ENCODE measurements at regions not wholly inside any gene's neighbourhood (a gene's known extent, or its start where the extent isn't known, plus 50 kb on each side); places are given as distances from the start of the nearest gene placed in this dataset.

- TF ChIP-seq SIN3A (IDR thresholded peaks at IDR 0.05; ENCODE audit: borderline replicate concordance, insufficient read depth, low read length) = no peak
- TF ChIP-seq POLR2AphosphoS5 (IDR thresholded peaks at IDR 0.05; ENCODE audit: low read depth, low read length) = no peak
These were observed 86.4 kb upstream of the RGPD4 start for GRCh38 chr2:107740300-107740699.

GRCh38 chr2:107742460-107743027 lies 84.1 kb upstream of the RGPD4 start:
- TF ChIP-seq FOXP2 (optimal IDR thresholded peaks at IDR 0.05; ENCODE audit: borderline replicate concordance, extremely low read depth, extremely low read length, insufficient read depth) (no peak), POLR2AphosphoS5 (IDR thresholded peaks at IDR 0.05; ENCODE audit: low read depth, low read length) (no peak), REST (IDR thresholded peaks at IDR 0.05; ENCODE audit: insufficient read depth in 1 of 2, low read depth in 2 of 2, low read length in 2 of 2) (no peak), TAF1 (IDR thresholded peaks at IDR 0.05; ENCODE audit: borderline replicate concordance, insufficient read depth, low read length) (no peak), SIN3A (IDR thresholded peaks at IDR 0.05; ENCODE audit: borderline replicate concordance, insufficient read depth, low read length) (no peak)

GRCh38 chr2:107743274-107743673 lies 83.4 kb upstream of the RGPD4 start:
- no peak for TF ChIP-seq REST (IDR thresholded peaks at IDR 0.05; ENCODE audit: insufficient read depth in 1 of 2, low read depth in 2 of 2, low read length in 2 of 2)
- TF ChIP-seq TAF1 (IDR thresholded peaks at IDR 0.05; ENCODE audit: borderline replicate concordance, insufficient read depth, low read length) = no peak
- no peak for TF ChIP-seq FOXP2 (optimal IDR thresholded peaks at IDR 0.05; ENCODE audit: borderline replicate concordance, extremely low read depth, extremely low read length, insufficient read depth)
- TF ChIP-seq SIN3A (IDR thresholded peaks at IDR 0.05; ENCODE audit: borderline replicate concordance, insufficient read depth, low read length) = no peak
- no peak for TF ChIP-seq POLR2AphosphoS5 (IDR thresholded peaks at IDR 0.05; ENCODE audit: low read depth, low read length)

- no peak for TF ChIP-seq POLR2AphosphoS5 (IDR thresholded peaks at IDR 0.05; ENCODE audit: low read depth, low read length)
- TF ChIP-seq TAF1 (IDR thresholded peaks at IDR 0.05; ENCODE audit: borderline replicate concordance, insufficient read depth, low read length) = no peak
- TF ChIP-seq FOXP2 (optimal IDR thresholded peaks at IDR 0.05; ENCODE audit: borderline replicate concordance, extremely low read depth, extremely low read length, insufficient read depth) = no peak
- TF ChIP-seq REST (IDR thresholded peaks at IDR 0.05; ENCODE audit: insufficient read depth in 1 of 2, low read depth in 2 of 2, low read length in 2 of 2) = no peak
- no peak for TF ChIP-seq SIN3A (IDR thresholded peaks at IDR 0.05; ENCODE audit: borderline replicate concordance, insufficient read depth, low read length)
These were observed 81.6 kb upstream of the RGPD4 start for GRCh38 chr2:107745100-107745499.

GRCh38 chr2:107747964-107748583 lies 78.6 kb upstream of the RGPD4 start:
- TF ChIP-seq FOXP2 (optimal IDR thresholded peaks at IDR 0.05; ENCODE audit: borderline replicate concordance, extremely low read depth, extremely low read length, insufficient read depth) (no peak), POLR2AphosphoS5 (IDR thresholded peaks at IDR 0.05; ENCODE audit: low read depth, low read length) (no peak), REST (IDR thresholded peaks at IDR 0.05; ENCODE audit: insufficient read depth in 1 of 2, low read depth in 2 of 2, low read length in 2 of 2) (no peak), SIN3A (IDR thresholded peaks at IDR 0.05; ENCODE audit: borderline replicate concordance, insufficient read depth, low read length) (no peak), TAF1 (IDR thresholded peaks at IDR 0.05; ENCODE audit: borderline replicate concordance, insufficient read depth, low read length) (no peak)
